ENCODE measurements at regions not wholly inside any gene's neighbourhood (a gene's known extent, or its start where the extent isn't known, plus 50 kb on each side); places are given as distances from the start of the nearest gene placed in this dataset.
"Not testable (repeated sequence)": the region's sequence is repeated elsewhere in the genome, so short reads cannot be mapped to it uniquely, and the experiment has no call there.

DNA sequence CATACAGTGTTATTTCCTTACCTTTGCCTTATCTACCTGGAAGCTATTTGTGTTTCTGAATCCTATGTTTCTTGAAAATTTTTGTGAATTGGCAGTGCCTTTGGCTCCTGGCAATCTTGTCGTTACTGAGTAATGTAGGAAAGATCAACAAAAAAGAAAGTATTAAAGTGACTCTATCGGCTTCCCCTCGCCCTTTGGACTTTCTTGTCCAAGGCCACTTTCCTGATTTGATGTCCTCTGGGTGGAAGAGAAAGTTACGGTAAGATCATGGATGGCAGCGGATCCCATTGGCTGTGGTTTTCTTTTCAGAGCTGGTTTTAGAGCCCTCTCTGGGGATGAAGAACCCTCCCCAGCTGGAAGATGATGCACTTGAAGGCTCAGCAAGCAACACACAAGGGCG lies 324.9 kb upstream of the COX7C start:
- not testable (repeated sequence) for DNase-seq

DNA sequence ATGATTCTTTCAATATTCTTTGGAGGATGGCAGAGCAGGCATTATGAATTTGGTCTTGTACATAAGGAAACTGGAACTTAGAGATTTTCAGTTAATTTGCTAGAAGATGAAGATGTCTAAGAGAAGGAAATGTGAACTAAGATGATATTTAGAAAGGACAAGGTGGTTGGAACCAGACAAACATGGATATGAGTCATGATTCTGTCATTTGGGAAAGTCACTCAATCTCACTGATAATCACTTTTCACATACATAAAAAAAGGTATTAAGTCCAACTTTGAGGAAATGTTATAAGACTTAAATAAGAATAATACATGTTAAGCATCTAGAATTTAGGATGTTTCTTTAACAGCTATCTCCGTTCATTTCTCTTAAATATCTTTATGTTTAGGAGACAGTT lies 315.1 kb upstream of the COX7C start:
- not testable (repeated sequence) for DNase-seq

DNA sequence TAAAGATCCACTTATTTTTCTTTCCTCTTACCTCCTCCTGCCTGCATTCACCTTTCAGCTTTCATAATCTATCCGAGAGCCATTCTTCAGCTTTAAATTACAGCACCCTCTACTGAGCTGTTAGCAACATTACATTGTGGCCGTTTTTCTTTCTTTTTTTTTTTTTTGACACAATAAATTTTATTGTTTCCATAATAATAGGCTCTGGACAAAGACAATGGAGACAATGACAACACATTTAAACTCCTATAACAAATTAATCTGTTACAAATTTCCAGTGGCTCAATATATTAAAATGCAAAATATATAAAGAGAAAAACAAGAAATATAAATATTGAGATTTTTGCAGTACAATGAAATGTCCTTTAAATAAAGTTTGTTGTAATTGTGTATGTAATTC lies 312.7 kb upstream of the COX7C start:
- not testable (repeated sequence) for DNase-seq

DNA sequence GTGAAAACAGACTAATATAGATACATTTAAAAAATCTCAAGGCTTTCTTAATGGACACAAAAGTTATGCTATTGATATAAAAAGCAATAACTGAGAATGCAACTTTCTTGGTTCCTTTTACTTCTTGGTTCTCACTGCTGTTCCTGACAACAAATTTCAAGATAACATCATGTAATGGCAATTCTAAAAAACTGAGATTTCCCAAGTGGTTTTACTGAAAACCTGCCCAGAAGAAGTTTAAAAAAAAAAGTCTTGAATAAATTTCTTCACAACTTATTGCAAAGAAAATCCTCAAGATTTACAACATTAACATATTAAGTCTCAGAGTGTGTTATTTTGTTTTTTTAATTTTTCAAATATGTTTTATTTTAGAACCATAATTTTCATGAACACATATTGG lies 302.8 kb upstream of the COX7C start:
- DNase-seq: no peak

DNA sequence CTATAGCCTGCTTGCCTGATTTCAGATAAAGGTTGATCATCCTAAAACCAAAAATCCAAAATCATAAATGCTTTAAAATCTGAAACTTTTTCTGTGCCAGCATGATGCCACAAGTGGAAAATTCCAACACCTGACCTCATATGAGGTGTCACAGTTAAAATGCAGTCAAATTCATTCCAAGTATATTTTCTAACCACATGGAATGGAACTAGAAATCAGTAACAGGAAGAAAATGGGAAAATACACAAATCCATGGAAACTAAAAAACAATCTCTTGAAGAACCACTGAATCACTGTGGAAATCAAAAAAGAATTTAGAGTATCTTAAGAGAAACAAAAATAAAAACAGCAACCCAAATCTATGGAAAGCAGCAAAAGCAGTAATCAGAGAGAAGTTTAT lies 297.5 kb upstream of the COX7C start:
- DNase-seq: no peak

DNA sequence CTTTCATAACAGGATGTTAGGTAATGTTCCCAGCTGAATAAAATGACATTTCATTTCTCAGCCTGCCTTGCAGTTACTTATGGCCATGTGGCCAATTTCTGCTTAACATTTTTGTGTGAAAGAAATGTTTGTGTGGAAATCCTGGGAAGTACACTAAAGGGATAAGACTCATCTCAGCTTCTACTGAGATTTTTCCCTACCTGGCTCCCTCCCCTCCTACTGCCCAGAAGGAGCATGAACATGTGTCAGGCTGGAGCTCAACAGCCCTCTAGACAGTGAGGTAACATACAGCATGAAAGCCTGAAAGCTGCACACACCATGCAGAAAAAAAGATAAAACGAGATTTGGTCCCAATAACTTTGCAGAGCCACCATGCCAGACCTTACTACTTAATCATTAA lies 288.4 kb upstream of the COX7C start:
- DNase-seq: no peak

DNA sequence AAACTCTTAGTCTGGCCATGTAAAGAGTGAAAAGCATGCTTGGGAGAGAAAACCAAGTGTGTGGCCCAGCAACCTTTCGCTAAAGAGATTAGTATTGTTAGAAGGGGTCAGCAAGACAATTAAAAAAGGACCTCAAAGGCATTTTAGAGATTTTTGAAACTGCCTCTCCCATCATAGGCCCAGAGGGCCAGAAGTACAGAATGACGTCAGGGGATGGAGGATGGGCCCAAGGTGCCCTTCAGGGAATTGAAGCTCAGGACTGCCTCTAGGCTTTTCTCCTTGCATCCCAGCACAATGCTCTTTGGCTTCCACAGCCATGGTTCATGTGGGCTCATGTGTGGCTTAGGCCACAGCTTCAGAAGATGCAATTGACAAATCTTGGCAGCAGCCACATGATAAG lies 287.0 kb upstream of the COX7C start:
- DNase-seq: no peak

DNA sequence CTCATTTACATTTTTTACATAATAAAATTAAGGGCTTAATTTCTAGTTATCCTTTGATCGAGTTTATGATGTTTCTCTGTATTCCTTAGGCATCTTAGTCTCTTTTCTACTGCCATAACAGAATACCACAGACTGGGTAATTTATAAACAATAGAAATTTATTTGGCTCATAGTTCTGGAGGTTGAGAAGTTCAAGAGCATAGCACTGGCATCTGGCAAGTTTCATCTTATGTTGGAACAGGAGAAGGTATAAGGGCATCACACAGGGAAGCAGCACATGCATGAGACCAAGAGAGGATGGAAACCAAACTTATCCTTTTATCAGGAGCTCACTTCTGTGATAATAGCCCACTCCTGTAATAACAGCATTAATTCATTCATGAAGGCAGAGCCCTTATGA lies 284.9 kb upstream of the COX7C start:
- DNase-seq: no peak

DNA sequence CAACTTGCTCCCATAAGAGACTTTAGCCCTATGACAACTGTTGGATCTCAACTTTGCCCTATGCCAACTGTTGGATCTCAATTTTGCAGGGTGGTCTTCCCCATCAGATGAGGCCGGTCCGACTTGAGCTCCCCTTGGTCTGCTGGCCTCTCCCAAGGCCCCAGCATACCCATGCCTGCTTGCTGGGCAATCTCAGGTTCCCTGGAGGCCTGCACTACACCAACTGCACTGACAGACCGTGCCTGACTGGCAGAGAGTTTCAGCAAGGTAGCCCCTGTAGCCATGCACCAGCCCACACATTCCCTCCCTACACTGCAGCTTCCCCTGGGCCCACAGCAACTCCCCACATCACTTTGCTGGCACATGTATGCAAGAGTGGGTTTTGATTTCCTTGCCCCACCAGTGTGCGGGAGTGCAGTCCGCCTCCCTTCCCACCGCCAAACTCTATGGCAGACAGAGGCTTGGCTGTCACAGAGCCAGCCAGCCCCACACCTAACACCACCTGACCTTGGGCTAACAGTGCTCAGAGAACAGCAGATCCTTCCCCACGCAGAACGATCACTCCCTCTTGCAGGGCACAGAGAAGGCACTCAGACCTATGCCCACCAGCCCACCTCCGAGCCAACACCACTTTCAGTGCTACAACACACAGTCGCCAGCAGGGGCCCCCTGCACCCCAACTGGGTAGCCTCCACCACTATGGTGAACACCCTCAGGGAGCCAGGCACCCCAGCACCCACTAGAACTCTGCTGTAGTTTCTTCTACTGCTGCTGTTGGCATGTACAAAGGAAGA lies 279.9 kb upstream of the COX7C start:
- DNase-seq: no peak

DNA sequence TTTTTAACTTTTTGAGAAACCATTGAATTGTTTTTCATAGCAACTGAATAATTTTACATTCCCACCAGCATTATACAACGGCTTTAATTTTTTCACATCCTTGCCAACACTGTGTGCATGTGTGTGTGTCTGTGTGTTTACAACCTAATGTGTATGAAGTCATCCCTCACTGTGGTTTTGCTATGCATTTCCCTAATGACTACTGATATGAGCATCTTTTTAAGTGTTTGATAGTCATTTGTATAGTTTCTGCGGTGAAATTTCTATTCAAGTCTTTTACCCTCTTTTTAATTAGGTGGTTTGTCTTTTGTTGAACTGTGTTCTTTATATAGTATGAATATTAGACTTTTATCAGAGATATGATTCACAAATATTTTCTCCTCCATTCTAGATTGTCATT lies 263.1 kb upstream of the COX7C start:
- no peak for DNase-seq

DNA sequence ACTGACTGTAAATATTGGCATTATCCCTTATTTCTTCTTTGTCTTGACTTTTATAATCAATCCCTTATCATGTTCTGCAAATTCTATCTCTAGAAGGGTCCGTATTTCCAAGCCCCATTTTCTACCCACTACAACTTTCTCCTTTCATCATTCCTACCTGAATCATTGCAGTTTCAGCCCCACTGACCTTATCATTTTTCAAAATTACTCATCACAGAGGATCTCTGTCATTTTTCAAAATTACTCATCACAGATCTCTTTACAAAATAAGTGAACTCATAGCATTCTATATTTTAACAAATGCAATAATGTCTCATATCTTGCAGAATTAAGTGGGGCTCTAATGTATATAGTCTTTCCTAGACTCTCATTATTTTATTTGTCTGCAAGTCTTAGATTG lies 256.9 kb upstream of the COX7C start:
- DNase-seq: no peak

DNA sequence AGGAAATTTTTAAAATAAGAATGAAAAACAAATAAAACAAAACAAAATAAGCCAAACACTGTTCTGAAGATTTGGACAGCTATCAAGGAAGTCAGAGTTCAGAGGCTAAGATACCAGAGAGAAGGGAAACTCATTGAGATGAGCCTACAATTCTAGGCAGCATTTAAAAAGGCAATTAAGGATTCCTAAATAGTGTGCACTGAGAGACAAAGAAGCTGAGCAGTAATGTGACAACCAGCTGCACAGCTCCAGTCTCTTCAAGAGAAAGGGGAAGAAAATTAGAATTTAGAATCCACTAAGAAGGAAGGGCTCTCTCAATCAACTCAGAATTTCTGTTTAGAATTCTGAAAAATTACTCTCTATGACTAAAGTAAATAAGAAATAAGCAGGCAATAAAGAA lies 246.7 kb upstream of the COX7C start:
- no peak for DNase-seq

DNA sequence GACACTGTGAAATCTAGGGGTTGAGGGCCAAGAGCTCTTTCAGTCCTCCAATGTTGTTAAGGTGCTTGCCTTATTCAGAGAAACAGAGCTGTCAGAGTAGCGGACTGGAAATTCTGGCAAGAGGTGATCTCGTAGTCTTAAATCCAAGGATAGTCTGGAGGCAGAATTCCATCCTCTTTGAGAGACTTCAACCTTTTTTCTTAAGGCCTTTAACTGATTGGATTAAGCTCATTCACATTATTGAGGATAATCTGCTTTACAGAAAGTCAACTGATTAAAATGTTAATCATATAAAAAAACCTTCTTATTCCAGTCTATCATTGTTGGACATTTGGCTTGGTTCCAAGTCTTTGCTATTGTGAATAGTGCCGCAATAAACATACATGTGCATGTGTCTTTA lies 243.1 kb upstream of the COX7C start:
- DNase-seq: no peak

DNA sequence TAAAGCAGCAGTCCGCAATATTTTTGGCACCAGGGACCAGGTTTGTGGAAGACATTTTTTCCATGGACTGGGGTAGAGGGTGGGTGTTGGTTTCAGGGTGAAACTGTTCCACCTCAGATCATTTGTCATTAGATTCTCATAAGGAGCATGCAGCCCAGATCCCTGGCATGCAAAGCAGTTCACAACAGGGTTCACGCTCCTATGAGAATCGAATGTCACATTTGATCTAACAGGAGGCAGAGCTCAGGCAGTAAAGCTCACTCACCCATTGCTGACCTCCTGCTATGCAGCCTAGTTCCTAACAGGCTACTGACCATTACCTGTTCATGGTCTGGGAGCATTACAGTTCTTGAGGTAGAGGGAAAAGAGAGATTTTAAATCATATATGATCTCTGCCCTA lies 241.5 kb upstream of the COX7C start:
- DNase-seq: no peak

DNA sequence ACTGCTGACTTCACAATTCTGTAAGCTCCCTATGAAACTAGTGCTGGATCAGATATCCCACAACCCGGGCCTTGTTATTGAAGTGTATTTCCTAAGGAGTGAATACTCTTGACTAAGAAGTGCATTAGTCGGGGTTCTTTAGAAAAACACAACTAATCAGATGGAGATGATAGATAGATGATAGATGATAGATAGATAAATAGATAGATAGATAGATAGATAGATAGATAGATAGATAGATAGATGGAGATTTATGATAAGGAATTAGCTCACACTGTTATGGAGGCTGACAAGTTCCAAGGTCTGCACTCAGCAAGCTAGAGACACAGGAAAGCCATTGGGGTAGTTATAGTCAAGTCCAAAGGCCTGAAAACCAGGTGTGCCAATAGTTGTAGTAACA lies 214.6 kb upstream of the COX7C start:
- no peak for DNase-seq

DNA sequence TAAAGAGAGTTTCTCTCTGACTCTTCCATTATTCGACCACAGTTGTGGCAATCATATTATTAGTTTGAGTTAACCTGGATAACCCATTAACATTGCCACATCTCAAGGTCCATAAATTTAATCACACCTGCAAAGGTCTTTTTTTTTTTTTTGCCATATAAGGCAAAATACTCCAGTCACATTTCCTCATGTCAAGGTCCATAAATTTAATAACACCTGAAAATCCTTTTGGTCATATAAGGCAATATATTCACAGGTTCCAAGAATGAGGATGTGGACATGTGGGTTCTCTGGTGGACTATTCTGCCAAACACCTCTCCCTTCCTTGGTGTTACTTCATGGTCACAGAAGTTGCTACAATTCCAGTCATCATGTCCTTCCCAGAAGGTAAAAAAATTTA lies 213.5 kb upstream of the COX7C start:
- DNase-seq: no peak

DNA sequence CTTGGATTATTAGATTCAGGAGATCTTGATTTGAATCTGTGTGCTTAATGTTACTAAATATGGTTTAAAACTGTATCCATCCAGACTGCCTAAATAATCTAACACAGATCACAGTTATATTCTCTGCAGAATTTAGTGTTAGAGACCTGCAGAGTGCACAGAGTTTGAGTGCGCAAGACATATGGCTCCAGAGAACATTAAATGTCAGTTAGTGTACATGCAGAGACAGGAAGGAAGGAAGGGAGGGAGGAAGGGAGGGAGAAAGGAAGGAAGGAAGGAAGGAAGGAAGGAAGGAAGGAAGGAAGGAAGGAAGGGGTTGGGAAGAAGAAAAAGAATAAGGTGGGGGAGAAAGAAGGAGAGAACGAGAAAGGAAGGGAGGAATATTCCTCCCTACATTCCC lies 210.0 kb upstream of the COX7C start:
- no peak for DNase-seq

DNA sequence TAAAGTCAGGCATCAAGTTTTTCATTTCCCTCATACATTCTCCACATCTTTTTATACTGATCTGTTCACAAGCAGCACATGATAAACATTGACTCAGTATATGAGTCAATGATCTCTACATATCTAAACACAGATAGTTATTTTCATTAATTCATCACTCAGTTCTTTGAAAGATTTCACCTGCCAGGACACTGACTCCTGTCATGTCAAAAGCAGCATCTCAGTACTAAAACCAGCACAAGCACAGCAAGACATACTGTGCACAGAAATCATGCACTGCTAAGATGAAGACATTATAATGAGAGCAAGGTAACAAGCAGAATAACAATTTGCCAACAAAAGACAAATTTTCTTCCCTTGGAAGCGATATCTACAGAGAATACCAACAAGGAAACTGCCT lies 206.1 kb upstream of the COX7C start:
- DNase-seq: no peak

DNA sequence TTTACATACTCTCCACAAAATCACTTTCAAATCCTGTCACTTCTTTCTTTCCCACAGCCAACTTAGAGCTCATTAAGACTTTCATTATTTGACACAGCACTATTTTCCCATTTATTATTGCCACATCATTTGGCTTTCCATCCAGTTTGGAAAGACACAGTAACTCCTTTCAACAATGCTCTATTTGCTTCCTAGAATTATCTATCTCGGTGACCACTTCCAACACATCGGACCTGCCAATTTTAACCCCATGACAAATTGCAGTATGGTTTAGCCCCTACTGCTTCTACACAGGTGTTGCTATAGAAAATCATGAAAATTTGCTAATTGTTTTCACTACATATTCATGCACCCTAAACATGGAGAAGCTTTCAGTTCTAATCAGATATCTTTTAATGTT lies 190.6 kb upstream of the COX7C start:
- DNase-seq: no peak

DNA sequence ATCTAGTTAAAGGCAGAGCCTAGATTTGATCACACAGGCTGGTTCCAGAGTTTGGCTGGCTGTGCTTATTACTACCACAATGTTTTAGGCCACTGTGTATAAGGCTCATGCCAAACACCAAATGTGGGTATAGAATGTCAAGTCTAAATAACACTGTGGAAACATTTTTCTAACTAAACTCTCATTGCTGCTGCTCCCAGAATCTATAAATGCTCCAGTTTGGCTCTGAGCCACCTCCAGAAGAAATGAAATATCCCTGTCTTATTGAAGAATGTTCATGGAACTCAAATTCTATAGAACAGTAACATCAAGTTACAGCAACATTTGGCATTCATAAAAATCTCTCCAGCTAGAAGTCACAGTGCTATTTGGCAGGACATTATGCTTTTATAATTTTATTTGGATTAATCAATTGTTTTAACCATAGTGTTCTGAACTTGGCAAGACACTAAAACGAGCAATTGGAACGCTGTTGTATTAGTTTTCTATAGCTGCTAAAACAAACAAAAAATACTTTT lies 178.1 kb upstream of the COX7C start:
- DNase-seq: no peak

DNA sequence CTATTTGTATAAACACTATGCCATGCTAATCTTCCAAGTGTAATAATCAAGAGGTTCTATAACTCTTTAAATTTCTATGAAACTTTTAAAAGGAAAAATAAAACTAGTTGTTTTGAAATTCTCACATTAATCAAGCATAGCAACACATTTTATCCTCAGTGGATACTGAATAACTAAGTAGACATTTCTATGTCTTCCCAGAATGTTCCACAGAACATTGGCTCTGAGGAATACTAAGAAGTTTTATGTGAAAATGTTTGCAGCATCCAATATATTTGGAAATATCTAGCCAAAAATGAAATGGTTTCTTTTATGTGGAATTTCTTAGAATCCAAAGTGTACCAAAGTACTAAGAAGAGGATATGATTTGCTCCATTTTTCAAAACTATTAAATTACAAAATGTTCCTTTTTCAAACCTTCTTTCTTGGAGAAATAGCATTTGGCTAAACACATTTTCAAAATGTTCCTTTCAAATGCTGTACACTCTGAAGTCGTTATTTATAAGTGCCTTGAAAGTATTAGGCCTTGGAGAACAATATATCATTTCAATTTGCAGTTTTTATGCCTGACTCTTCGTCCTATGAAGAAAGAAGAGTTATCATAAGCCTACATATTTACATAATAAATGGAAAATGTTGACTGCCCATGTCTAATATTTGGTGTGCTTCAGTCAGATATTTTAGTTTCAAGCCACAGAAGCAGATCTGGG lies 175.6 kb upstream of the COX7C start:
- DNase-seq: no peak

DNA sequence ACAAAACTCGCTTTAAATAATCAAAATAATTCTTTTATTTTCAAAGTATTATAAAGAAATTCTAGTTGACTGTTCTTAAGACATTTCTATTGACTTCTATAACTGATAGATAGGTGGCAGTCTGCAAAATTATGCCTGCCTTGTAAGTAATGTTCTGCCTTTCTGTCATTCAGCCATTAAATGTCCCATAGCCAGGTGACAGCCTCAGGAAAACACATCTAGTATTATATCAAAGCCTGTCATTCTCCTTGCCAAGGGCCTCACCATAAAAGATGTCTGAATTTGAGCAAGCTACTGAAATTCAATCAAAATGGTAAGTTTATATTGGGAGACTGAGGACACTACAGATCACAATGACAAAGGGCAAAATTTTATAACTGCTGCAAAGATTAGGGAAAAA lies 170.4 kb upstream of the COX7C start:
- no peak for DNase-seq

DNA sequence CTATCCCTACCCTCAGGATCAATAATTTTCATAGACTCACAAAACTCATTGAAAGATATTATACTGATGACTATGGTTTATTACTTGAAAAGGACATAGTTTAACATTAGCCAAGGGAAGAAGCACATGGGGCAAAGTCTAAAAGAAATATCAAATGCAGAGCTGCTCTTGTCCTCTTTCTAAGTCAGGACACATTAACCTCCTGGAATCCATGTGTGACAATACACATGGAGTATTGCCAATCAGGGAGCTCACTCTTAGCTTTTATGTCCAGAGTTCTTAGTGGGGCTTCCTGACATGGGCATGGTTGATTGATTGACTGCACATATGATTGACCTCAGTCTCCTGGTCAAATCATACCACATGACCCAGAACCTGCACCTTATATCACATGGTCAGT lies 165.5 kb upstream of the COX7C start:
- no peak for DNase-seq

DNA sequence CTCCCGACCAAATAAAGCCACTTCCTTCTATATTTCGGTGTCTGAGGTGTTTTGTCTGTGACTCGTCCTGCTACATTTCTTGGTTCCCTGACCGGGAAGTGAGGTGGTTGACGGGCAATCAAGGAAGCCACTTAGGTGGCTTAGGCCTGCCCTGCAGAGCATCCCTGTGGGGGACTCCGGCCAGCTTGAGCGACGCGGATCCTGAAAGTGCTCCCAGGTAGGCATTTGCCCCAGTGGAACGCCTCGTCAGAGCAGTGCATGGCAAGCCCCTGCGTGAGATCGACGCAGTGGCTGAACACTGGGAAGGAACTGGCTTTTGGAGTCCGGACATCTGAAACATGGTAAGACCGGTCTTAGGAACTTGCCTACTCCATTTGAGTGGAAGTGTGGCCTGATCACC lies 157.2 kb upstream of the COX7C start:
- no peak for DNase-seq
